H1 (cell line): ENCODE measurements at regions not wholly inside any gene's neighbourhood (a gene's known extent, or its start where the extent isn't known, plus 50 kb on each side); places are given as distances from the start of the nearest gene placed in this dataset.

Source experiments
- CTCF ChIA-PET: fragments of 300-600 bp; sonication (Branson Sonifier 250); formaldehyde crosslinking; loops from one replicate; lab custom pipeline; 2021; ENCODE audit not compliant: partially characterized antibody; lab: Charles Lee
- POLR2A ChIA-PET: fragments of 300-600 bp; sonication (Branson Sonifier 250); formaldehyde crosslinking; loops from one replicate; lab custom pipeline; 2021; ENCODE audit warnings: inconsistent platforms; ENCODE audit not compliant: partially characterized antibody; lab: Charles Lee
- DNase-seq, 2 experiments: peaks; one replicate each; pipeline versions ENCODE4 v3.0.0 to v3.0.0-alpha.2; 2010 to 2022; ENCODE audit warnings: low spot score in 2 of 2, low read depth in 1 of 2, mixed read lengths in 1 of 2
- FAIRE-seq: peaks from 2 replicates; lab custom pipeline; 2011; peaks lifted over from hg19 to GRCh38; lab: Jason Lieb, UNC
- H2AFZ ChIP-seq: 2 replicates; pipeline ENCODE4 v1.8.1; 2012; ENCODE audit warnings: low read length, inconsistent platforms
- H2AK5ac ChIP-seq: 2 replicates; pipeline ENCODE4 v1.6.1; 2013; ENCODE audit warnings: low read depth, low read length
- H2BK120ac ChIP-seq: replicated peaks from 2 replicates; pipeline ENCODE3; 2013; ENCODE audit warnings: low read depth, low read length, inconsistent platforms
- H2BK12ac ChIP-seq: 2 replicates; pipeline ENCODE4 v1.6.1; 2013; ENCODE audit warnings: low read depth, low read length
- H2BK15ac ChIP-seq: 2 replicates; pipeline ENCODE4 v1.6.1; 2013; ENCODE audit warnings: low read length
- H2BK20ac ChIP-seq: 2 replicates; pipeline ENCODE4 v1.6.1; 2013; ENCODE audit warnings: low read length
- H2BK5ac ChIP-seq: 2 replicates; pipeline ENCODE4 v1.6.1; 2013; ENCODE audit warnings: low read depth, low read length
- H3K14ac ChIP-seq: 2 replicates; pipeline ENCODE4 v1.6.1; 2013; ENCODE audit warnings: inconsistent platforms; ENCODE audit not compliant: insufficient read length
- H3K18ac ChIP-seq: 2 replicates; pipeline ENCODE4 v1.6.1; 2013; ENCODE audit warnings: low read length; ENCODE audit errors: extremely low read depth
- H3K23ac ChIP-seq: 2 replicates; pipeline ENCODE4 v1.6.1; 2013; ENCODE audit warnings: inconsistent platforms; ENCODE audit not compliant: insufficient read length
- H3K23me2 ChIP-seq: 2 replicates; pipeline ENCODE4 v1.6.1; 2013; ENCODE audit warnings: low read depth, low read length
- H3K27ac ChIP-seq: 2 replicates; pipeline ENCODE4 v1.6.1; 2011; ENCODE audit warnings: low read depth, low read length, inconsistent platforms
- H3K27me3 ChIP-seq, 4 experiments: replicated peaks in 1 of 4; 1 replicate in 1 of 4; 2 replicates in 3 of 4; pipeline versions ENCODE4 v1.6.1 to v1.8.1; 2011 to 2013; ENCODE audit warnings: low read length in 3 of 4, mild to moderate bottlenecking in 3 of 4, inconsistent platforms in 2 of 4, mixed read lengths in 2 of 4, moderate library complexity in 1 of 4; ENCODE audit not compliant: control insufficient read depth in 3 of 4, insufficient read depth in 3 of 4; ENCODE audit errors: extremely low read depth in 1 of 4
- H3K36me3 ChIP-seq, 4 experiments: 2 replicates each; pipeline versions ENCODE4 v1.6.1 to v1.8.1; 2011 to 2013; ENCODE audit warnings: mild to moderate bottlenecking in 4 of 4, low read length in 3 of 4, moderate library complexity in 2 of 4, control low read depth in 1 of 4, inconsistent platforms in 1 of 4; ENCODE audit not compliant: insufficient read depth in 4 of 4, control insufficient read depth in 2 of 4
- H3K4ac ChIP-seq: replicated peaks from 2 replicates; pipeline ENCODE3; 2013; ENCODE audit warnings: low read length, low read depth, mixed read lengths, inconsistent platforms; ENCODE audit not compliant: insufficient read length
- H3K4me1 ChIP-seq, 4 experiments: replicated peaks in 1 of 4; 1 replicate in 1 of 4; 2 replicates in 3 of 4; pipeline versions ENCODE4 v1.6.1 to v1.8.1; 2011 to 2013; ENCODE audit warnings: low read length in 3 of 4, inconsistent platforms in 2 of 4, mixed read lengths in 1 of 4; ENCODE audit not compliant: insufficient read depth in 4 of 4, control insufficient read depth in 3 of 4
- H3K4me2 ChIP-seq, 2 experiments: 2 replicates each; pipeline versions ENCODE4 v1.6.1 to v1.8.1; 2011 to 2013; ENCODE audit warnings: low read depth in 2 of 2, low read length in 2 of 2, control low read depth in 1 of 2, inconsistent platforms in 1 of 2, mild to moderate bottlenecking in 1 of 2; ENCODE audit not compliant: insufficient read depth in 1 of 2
- H3K4me3 ChIP-seq, 4 experiments: fragments of 200-600, 300-600 bp in 1 of 4; sonication (generic), shearing (Covaris generic), sonication (Bioruptor Twin) in 1 of 4; 2 replicates each; pipeline versions ENCODE4 v1.5.1 to v1.8.1; 2011 to 2016; ENCODE audit warnings: low read length in 4 of 4, low read depth in 3 of 4, control low read depth in 2 of 4, inconsistent platforms in 2 of 4, mild to moderate bottlenecking in 2 of 4, mixed read lengths in 1 of 4, moderate library complexity in 1 of 4; ENCODE audit not compliant: insufficient read depth in 2 of 4; ENCODE audit errors: extremely low read depth in 1 of 4
- H3K56ac ChIP-seq: replicated peaks from 2 replicates; pipeline ENCODE3; 2013; ENCODE audit warnings: low read depth, mild to moderate bottlenecking, mixed read lengths, low read length, inconsistent platforms; ENCODE audit not compliant: insufficient read length
- H3K79me1 ChIP-seq: 2 replicates; pipeline ENCODE4 v1.6.1; 2013; ENCODE audit warnings: low read depth, low read length, control low read depth
- H3K79me2 ChIP-seq, 2 experiments: 2 replicates each; pipeline versions ENCODE4 v1.6.1 to v1.8.1; 2012 to 2013; ENCODE audit warnings: low read length in 2 of 2, mild to moderate bottlenecking in 2 of 2, inconsistent platforms in 1 of 2; ENCODE audit not compliant: insufficient read depth in 2 of 2, control insufficient read depth in 1 of 2
- H3K9ac ChIP-seq, 4 experiments: replicated peaks in 1 of 4; 1 replicate in 1 of 4; 2 replicates in 3 of 4; pipeline versions ENCODE4 v1.6.1 to v1.8.1; 2011 to 2013; ENCODE audit warnings: low read depth in 3 of 4, low read length in 3 of 4, control low read depth in 2 of 4, mild to moderate bottlenecking in 2 of 4, moderate library complexity in 2 of 4, inconsistent platforms in 1 of 4; ENCODE audit errors: extremely low read depth in 1 of 4
- H3K9me3 ChIP-seq, 2 experiments: 2 replicates each; pipeline versions ENCODE4 v1.6.1 to v1.8.1; 2012 to 2013; ENCODE audit warnings: mild to moderate bottlenecking in 2 of 2, moderate library complexity in 2 of 2, control low read depth in 1 of 2, inconsistent platforms in 1 of 2, low read depth in 1 of 2, low read length in 1 of 2, mixed read lengths in 1 of 2; ENCODE audit not compliant: insufficient read depth in 2 of 2
- H4K20me1 ChIP-seq, 2 experiments: replicated peaks in 1 of 2; 2 replicates each; pipeline versions ENCODE3 to v1.8.1; 2011 to 2013; ENCODE audit warnings: inconsistent platforms in 2 of 2, low read length in 2 of 2, mild to moderate bottlenecking in 1 of 2; ENCODE audit not compliant: insufficient read depth in 2 of 2, control insufficient read depth in 1 of 2
- H4K5ac ChIP-seq: 2 replicates; pipeline ENCODE4 v1.6.1; 2013; ENCODE audit warnings: low read length, low read depth, mixed read lengths, inconsistent platforms; ENCODE audit not compliant: insufficient read length
- H4K8ac ChIP-seq: 2 replicates; pipeline ENCODE4 v1.8.0; 2013; ENCODE audit warnings: mild to moderate bottlenecking, moderate library complexity, low read length, inconsistent platforms; ENCODE audit not compliant: insufficient read depth; ENCODE audit errors: extremely low read depth
- H4K91ac ChIP-seq: replicated peaks from 2 replicates; pipeline ENCODE3; 2013; ENCODE audit warnings: low read length, mixed read lengths, inconsistent platforms; ENCODE audit not compliant: insufficient read length
- NRF1 ChIP-seq: IDR thresholded peaks from 2 replicates; pipeline ENCODE4 v1.6.1; 2011; ENCODE audit warnings: mild to moderate bottlenecking, low read depth, low read length, improper control_type of control experiment
- SIX5 ChIP-seq: IDR thresholded peaks from 2 replicates; pipeline ENCODE4 v1.6.1; 2011; ENCODE audit warnings: mild to moderate bottlenecking, low read depth, low read length
- WGBS, 2 experiments: shearing (Covaris generic) in 1 of 2; methylation state at CpG; one replicate each; pipeline versions ENCODE4 v1.1.6 to v1.1.7; 2013 to 2015; ENCODE audit warnings: low lambda C conversion rate in 2 of 2, mixed read lengths in 2 of 2, inconsistent platforms in 1 of 2, low coverage in 1 of 2, missing lambda C conversion rate in 1 of 2; ENCODE audit not compliant: insufficient replicate concordance in 2 of 2, insufficient coverage in 1 of 2, insufficient read length in 1 of 2; ENCODE audit errors: extremely low coverage in 1 of 2, missing lambda C conversion rate in 1 of 2; 5-methylcytosine and 5-hydroxymethylcytosine counted together

- Histone ChIP-seq H3K4me2 (no peak overlapping the region), H2BK20ac (no peak overlapping the region), H3K4me3 (no peak overlapping the region), H2BK120ac (no peak overlapping the region), H3K27me3 (no peaks in the 10 kb centered on the region), H3K4me1 (no peaks in the 10 kb centered on the region), H2BK5ac (no peak overlapping the region), H4K20me1 (peaks cover 0 to 1% of the 10 kb centered on the region in 2 experiments), H2AK5ac (no peak overlapping the region), H3K14ac (no peak overlapping the region), H3K79me2 (peaks cover 0 to 50% of the 10 kb centered on the region in 2 experiments; a peak in 2 of 4 replicates), H4K91ac (no peak overlapping the region), H3K56ac (no peak overlapping the region), H4K8ac (no peak overlapping the region), H4K5ac (no peak overlapping the region), H3K23me2 (no peaks in the 10 kb centered on the region), H3K18ac (no peak overlapping the region), H2BK12ac (no peak overlapping the region), H3K36me3 (peaks cover 0 to 19% (median 0%) of the 10 kb centered on the region in 4 experiments; a peak in 1 of 8 replicates), H2BK15ac (no peak overlapping the region), H3K9ac (no peak overlapping the region), H2AFZ (no peak overlapping the region), H3K4ac (no peak overlapping the region), H3K27ac (no peak overlapping the region), H3K79me1 (no peaks in the 10 kb centered on the region), H3K9me3 (no peaks in the 10 kb centered on the region), H3K23ac (no peak overlapping the region)
- 89% methylated on average over 1 of the region's 1 CpG; no CpG with 5 or more reads in 1 of the 2 experiments for WGBS, 2 experiments
- POLR2A ChIA-PET: interaction anchor here (0.9 to 1.2 kb wide), 2 partner anchors 50 to 53 kb away, joined by 3 read pairs; partner anchors contain the start of gene PIK3C2A
- no peak for DNase-seq
- CTCF ChIA-PET: no interaction called here
- FAIRE-seq: no peak
- TF ChIP-seq SIX5: no peak
- no peak for TF ChIP-seq NRF1
These were observed 53.2 kb downstream of the PIK3C2A start for GRCh38 chr11:17154409-17155159.
